Lower lobe of right lung (tissue), 2 donors: ENCODE measurements at regions not wholly inside any gene's neighbourhood (a gene's known extent, or its start where the extent isn't known, plus 50 kb on each side); places are given as distances from the start of the nearest gene placed in this dataset.

Experiments used
- ATAC-seq, 2 donors: fragments of 200-7000 bp; cut with Tn5 transposase; one replicate each; pipeline ENCODE4 v1.9.1; 2020 to 2022; ENCODE audit warnings: mild to moderate bottlenecking in 2 of 2, moderate library complexity in 2 of 2
- DNase-seq: peaks from one replicate; pipeline ENCODE4 v3.0.0-alpha.2; 2020
- H3K27ac ChIP-seq: fragments of 200-600 bp; one replicate; pipeline ENCODE4 v1.8.0; 2022
- H3K27me3 ChIP-seq: fragments of 200-600 bp; one replicate; pipeline ENCODE4 v1.8.0; 2022; ENCODE audit warnings: low read depth
- H3K36me3 ChIP-seq: fragments of 200-600 bp; one replicate; pipeline ENCODE4 v1.8.0; 2022; ENCODE audit warnings: mild to moderate bottlenecking
- H3K4me1 ChIP-seq: fragments of 200-600 bp; one replicate; pipeline ENCODE4 v1.8.0; 2022
- H3K4me3 ChIP-seq: fragments of 200-600 bp; one replicate; pipeline ENCODE4 v1.8.0; 2022; ENCODE audit warnings: mild to moderate bottlenecking
- H3K9me3 ChIP-seq: fragments of 200-600 bp; one replicate; pipeline ENCODE4 v1.8.0; 2022
- intact Hi-C: fragments of 100-400 bp; cut with DNase I; formaldehyde crosslinking; loops from one replicate; pipeline ENCODE4 v1.11.0; 2022
- TF ChIP-seq, protein P1 (sequence below): fragments of 200-600 bp; IDR thresholded peaks from one replicate; pipeline ENCODE4 v1.8.0; 2022; ENCODE audit warnings: antibody characterized with exemption, mild to moderate bottlenecking
- donor health status: DM: no; HTN: yes; CAD: no; lungs with severe emphysema.

DNA sequence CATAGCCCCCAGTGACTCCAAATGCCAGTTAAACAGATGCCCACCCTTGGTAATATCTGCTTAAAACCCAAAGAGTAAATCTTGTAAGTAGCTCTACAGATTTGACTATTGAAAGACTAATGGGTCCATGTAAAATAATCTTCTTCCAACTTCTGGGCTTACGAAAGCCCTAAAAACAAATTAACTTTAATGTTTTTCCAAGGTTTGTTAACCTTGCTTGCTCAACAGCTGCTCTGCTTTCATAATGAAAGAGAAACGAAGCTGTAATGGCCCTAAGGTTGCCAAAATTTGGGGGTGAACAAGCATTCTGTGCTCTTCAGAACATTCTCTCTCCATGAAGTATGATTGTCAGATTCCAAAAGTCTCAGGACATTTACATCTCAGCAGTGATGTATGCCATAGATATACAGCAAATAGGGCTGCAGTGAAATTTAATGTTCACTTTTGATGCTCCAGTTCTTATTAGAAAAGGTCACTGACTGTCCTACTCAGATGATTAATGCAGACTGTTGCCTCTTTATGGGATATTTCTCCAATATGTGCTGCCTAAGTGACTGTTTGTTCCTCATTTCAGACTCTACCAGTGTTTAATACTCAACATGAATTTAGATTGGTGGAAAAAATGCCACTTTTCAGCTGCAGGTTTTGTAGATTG lies 436.3 kb upstream of the CHST9 start:
- TF ChIP-seq, protein P1, sequence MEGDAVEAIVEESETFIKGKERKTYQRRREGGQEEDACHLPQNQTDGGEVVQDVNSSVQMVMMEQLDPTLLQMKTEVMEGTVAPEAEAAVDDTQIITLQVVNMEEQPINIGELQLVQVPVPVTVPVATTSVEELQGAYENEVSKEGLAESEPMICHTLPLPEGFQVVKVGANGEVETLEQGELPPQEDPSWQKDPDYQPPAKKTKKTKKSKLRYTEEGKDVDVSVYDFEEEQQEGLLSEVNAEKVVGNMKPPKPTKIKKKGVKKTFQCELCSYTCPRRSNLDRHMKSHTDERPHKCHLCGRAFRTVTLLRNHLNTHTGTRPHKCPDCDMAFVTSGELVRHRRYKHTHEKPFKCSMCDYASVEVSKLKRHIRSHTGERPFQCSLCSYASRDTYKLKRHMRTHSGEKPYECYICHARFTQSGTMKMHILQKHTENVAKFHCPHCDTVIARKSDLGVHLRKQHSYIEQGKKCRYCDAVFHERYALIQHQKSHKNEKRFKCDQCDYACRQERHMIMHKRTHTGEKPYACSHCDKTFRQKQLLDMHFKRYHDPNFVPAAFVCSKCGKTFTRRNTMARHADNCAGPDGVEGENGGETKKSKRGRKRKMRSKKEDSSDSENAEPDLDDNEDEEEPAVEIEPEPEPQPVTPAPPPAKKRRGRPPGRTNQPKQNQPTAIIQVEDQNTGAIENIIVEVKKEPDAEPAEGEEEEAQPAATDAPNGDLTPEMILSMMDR = no peak
- ATAC-seq (no peak), DNase-seq (no peak)
- intact Hi-C loops = no loop called here
- Histone ChIP-seq H3K4me3 (no peak overlapping the region), H3K27ac (no peak overlapping the region), H3K4me1 (no peaks in the 10 kb centered on the region), H3K27me3 (no peaks in the 10 kb centered on the region), H3K9me3 (no peaks in the 10 kb centered on the region), H3K36me3 (no peaks in the 10 kb centered on the region)

GRCh38 chr18:27619906-27620305 lies 434.8 kb upstream of the CHST9 start:
- DNase-seq (no peak), ATAC-seq (no peak)
- Histone ChIP-seq H3K9me3 (no peaks in the 10 kb centered on the region), H3K4me3 (no peak overlapping the region), H3K36me3 (no peaks in the 10 kb centered on the region), H3K27ac (no peak overlapping the region), H3K27me3 (no peaks in the 10 kb centered on the region), H3K4me1 (no peaks in the 10 kb centered on the region)
- TF ChIP-seq, protein P1 = no peak
- intact Hi-C loops = no loop called here

GRCh38 chr18:27619090-27619772 lies 434.1 kb upstream of the CHST9 start:
- H3K4me3 ChIP-seq = no peak overlapping the region
- no peak overlapping the region for H3K27ac ChIP-seq
- DNase-seq (no peak), ATAC-seq (no peak)
- no peaks in the 10 kb centered on the region for H3K4me1 ChIP-seq
- intact Hi-C loops = no loop called here
- no peaks in the 10 kb centered on the region for H3K27me3 ChIP-seq
- no peaks in the 10 kb centered on the region for H3K36me3 ChIP-seq
- H3K9me3 ChIP-seq = no peaks in the 10 kb centered on the region
- TF ChIP-seq, protein P1 = no peak

DNA sequence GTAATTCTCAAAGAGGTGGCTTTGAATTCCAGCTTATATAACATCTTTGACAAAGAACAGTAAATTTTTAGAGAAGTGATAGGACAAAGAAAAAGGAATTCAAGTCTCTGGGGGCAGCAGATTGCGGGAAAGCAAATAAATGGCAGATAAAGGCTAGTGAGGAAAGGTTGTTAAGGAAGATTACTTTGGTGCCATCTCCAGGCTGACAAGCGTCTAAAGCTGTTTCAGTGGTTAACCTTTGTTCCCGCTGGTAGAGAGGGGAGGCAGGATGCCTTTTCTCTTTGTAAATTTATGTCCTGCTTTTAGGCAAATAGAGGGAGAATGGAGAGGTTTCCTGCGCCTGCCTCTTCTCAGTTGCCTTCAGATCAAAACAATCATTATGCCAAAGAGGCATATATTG lies 431.2 kb upstream of the CHST9 start:
- no peaks in the 10 kb centered on the region for H3K27me3 ChIP-seq
- intact Hi-C loops = no loop called here
- TF ChIP-seq, protein P1 = no peak
- H3K27ac ChIP-seq = no peak overlapping the region
- H3K4me1 ChIP-seq = no peaks in the 10 kb centered on the region
- ATAC-seq = no peak
- no peak overlapping the region for H3K4me3 ChIP-seq
- H3K36me3 ChIP-seq = no peaks in the 10 kb centered on the region
- DNase-seq = no peak
- no peaks in the 10 kb centered on the region for H3K9me3 ChIP-seq

GRCh38 chr18:27614951-27615844 lies 430.1 kb upstream of the CHST9 start:
- Histone ChIP-seq H3K27ac (no peak overlapping the region), H3K4me3 (no peak overlapping the region), H3K4me1 (no peaks in the 10 kb centered on the region), H3K27me3 (no peaks in the 10 kb centered on the region), H3K9me3 (no peaks in the 10 kb centered on the region), H3K36me3 (no peaks in the 10 kb centered on the region)
- intact Hi-C loops = no loop called here
- TF ChIP-seq, protein P1 = no peak
- ATAC-seq (no peak), DNase-seq (no peak)
